DND-41 (cell line): ENCODE measurements at regions not wholly inside any gene's neighbourhood (a gene's known extent, or its start where the extent isn't known, plus 50 kb on each side); places are given as distances from the start of the nearest gene placed in this dataset.
"Not testable (repeated sequence)": the region's sequence is repeated elsewhere in the genome, so short reads cannot be mapped to it uniquely, and the experiment has no call there.

Experiments
- ATAC-seq: fragments of 200-7000 bp; cut with Tn5 transposase; 3 replicates; pipeline ENCODE4 v1.9.1; 2021; ENCODE audit warnings: low read depth; ENCODE audit not compliant: insufficient read depth
- DNase-seq: peaks from one replicate; pipeline ENCODE4 v3.0.0-alpha.2; 2020
- H2AFZ ChIP-seq: 2 replicates; pipeline ENCODE4 v1.6.0; 2012; ENCODE audit warnings: low read depth, low read length
- H3K27ac ChIP-seq: 2 replicates; pipeline ENCODE4 v1.5.1; 2012; ENCODE audit warnings: low read length, inconsistent platforms
- H3K27me3 ChIP-seq: fragments of 200-600 bp; sonication (generic); 2 replicates; pipeline ENCODE4 v1.6.0; 2012; ENCODE audit warnings: low read length, mild to moderate bottlenecking, inconsistent platforms; ENCODE audit not compliant: insufficient read depth, poor library complexity
- H3K36me3 ChIP-seq: 2 replicates; pipeline ENCODE4 v1.5.1; 2012; ENCODE audit warnings: low read length, inconsistent platforms; ENCODE audit not compliant: insufficient read depth
- H3K4me1 ChIP-seq: 2 replicates; pipeline ENCODE4 v1.5.1; 2012; ENCODE audit warnings: mild to moderate bottlenecking, low read length; ENCODE audit not compliant: insufficient read depth
- H3K4me2 ChIP-seq: 2 replicates; pipeline ENCODE4 v1.6.0; 2012; ENCODE audit warnings: mild to moderate bottlenecking, moderate library complexity, low read length, inconsistent platforms; ENCODE audit not compliant: insufficient read depth
- H3K4me3 ChIP-seq, 2 experiments: fragments of 200-600 bp in 1 of 2; shearing (Covaris generic) in 1 of 2; 2 replicates each; pipeline ENCODE4 v1.5.1; 2012 to 2016; ENCODE audit warnings: inconsistent platforms in 2 of 2, low read length in 2 of 2, mild to moderate bottlenecking in 2 of 2, low read depth in 1 of 2, moderate library complexity in 1 of 2
- H3K79me2 ChIP-seq: 2 replicates; pipeline ENCODE4 v1.6.0; 2012; ENCODE audit warnings: low read length, inconsistent platforms; ENCODE audit not compliant: insufficient read depth
- H3K9ac ChIP-seq: 2 replicates; pipeline ENCODE4 v1.6.0; 2012; ENCODE audit warnings: low read depth, mild to moderate bottlenecking, inconsistent platforms, low read length, moderate library complexity
- H3K9me3 ChIP-seq: 2 replicates; pipeline ENCODE4 v1.5.1; 2012; ENCODE audit warnings: low read length, moderate library complexity, mild to moderate bottlenecking, inconsistent platforms; ENCODE audit not compliant: insufficient read depth, severe bottlenecking
- H4K20me1 ChIP-seq: 2 replicates; pipeline ENCODE4 v1.6.0; 2012; ENCODE audit warnings: low read length; ENCODE audit not compliant: insufficient read depth
- EZH2 ChIP-seq: IDR thresholded peaks from 3 replicates; pipeline ENCODE4 v1.6.1; 2012; ENCODE audit warnings: borderline replicate concordance, low read depth, mild to moderate bottlenecking, moderate library complexity, low read length, inconsistent platforms; ENCODE audit not compliant: severe bottlenecking
- TF ChIP-seq, protein P1 (sequence below): IDR thresholded peaks from 2 replicates; pipeline ENCODE4 v1.5.1; 2012; ENCODE audit warnings: borderline replicate concordance, low read length, moderate library complexity, mild to moderate bottlenecking; ENCODE audit not compliant: poor library complexity, severe bottlenecking; ENCODE audit errors: extremely low read depth

- Histone ChIP-seq H3K36me3 (no peaks in the 10 kb centered on the region), H4K20me1 (no peaks in the 10 kb centered on the region), H3K27ac (no peak overlapping the region), H3K4me1 (no peaks in the 10 kb centered on the region), H3K4me2 (no peak overlapping the region), H3K79me2 (no peaks in the 10 kb centered on the region), H2AFZ (no peak overlapping the region), H3K4me3 (no peak overlapping the region), H3K9me3 (peaks cover 2% of the 10 kb centered on the region), H3K9ac (no peak overlapping the region), H3K27me3 (no peaks in the 10 kb centered on the region)
- DNase-seq (no peak), ATAC-seq (no peak)
- no peak for TF ChIP-seq EZH2
- TF ChIP-seq, protein P1, sequence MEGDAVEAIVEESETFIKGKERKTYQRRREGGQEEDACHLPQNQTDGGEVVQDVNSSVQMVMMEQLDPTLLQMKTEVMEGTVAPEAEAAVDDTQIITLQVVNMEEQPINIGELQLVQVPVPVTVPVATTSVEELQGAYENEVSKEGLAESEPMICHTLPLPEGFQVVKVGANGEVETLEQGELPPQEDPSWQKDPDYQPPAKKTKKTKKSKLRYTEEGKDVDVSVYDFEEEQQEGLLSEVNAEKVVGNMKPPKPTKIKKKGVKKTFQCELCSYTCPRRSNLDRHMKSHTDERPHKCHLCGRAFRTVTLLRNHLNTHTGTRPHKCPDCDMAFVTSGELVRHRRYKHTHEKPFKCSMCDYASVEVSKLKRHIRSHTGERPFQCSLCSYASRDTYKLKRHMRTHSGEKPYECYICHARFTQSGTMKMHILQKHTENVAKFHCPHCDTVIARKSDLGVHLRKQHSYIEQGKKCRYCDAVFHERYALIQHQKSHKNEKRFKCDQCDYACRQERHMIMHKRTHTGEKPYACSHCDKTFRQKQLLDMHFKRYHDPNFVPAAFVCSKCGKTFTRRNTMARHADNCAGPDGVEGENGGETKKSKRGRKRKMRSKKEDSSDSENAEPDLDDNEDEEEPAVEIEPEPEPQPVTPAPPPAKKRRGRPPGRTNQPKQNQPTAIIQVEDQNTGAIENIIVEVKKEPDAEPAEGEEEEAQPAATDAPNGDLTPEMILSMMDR, result no peak
These were observed 178.8 kb downstream of the SLC38A4 start for GRCh38 chr12:46647034-46647433.

GRCh38 chr12:46641649-46642048, 184.1 kb downstream of the SLC38A4 start:
- H3K36me3 ChIP-seq, H3K4me3 ChIP-seq, H2AFZ ChIP-seq, ATAC-seq, H3K4me1 ChIP-seq, H3K27ac ChIP-seq, H4K20me1 ChIP-seq, DNase-seq, H3K9ac ChIP-seq, H3K4me2 ChIP-seq, H3K79me2 ChIP-seq, H3K27me3 ChIP-seq: not testable (repeated sequence)
- peaks cover 30% of the 10 kb centered on the region for H3K9me3 ChIP-seq

GRCh38 chr12:46635818-46636217, 190.0 kb downstream of the SLC38A4 start:
- Histone ChIP-seq H2AFZ (no peak overlapping the region), H3K9me3 (peaks cover 42% of the 10 kb centered on the region), H3K27me3 (no peaks in the 10 kb centered on the region), H3K36me3 (peaks cover 5% of the 10 kb centered on the region; the same call in 1 of the 2 replicates), H3K79me2 (no peaks in the 10 kb centered on the region), H3K4me3 (no peak overlapping the region), H3K27ac (no peak overlapping the region), H4K20me1 (no peaks in the 10 kb centered on the region), H3K9ac (no peak overlapping the region), H3K4me2 (no peak overlapping the region), H3K4me1 (no peaks in the 10 kb centered on the region)
- ATAC-seq (no peak), DNase-seq (no peak)
- TF ChIP-seq, protein P1, result no peak
- TF ChIP-seq EZH2, result no peak

- DNase-seq (no peak), ATAC-seq (no peak)
- Histone ChIP-seq H3K4me3 (no peak overlapping the region), H3K36me3 (no peaks in the 10 kb centered on the region), H3K9me3 (no peaks in the 10 kb centered on the region), H3K4me1 (no peaks in the 10 kb centered on the region), H3K79me2 (no peaks in the 10 kb centered on the region), H3K27ac (no peak overlapping the region), H2AFZ (no peak overlapping the region), H4K20me1 (no peaks in the 10 kb centered on the region), H3K9ac (no peak overlapping the region), H3K27me3 (no peaks in the 10 kb centered on the region), H3K4me2 (no peak overlapping the region)
- TF ChIP-seq, protein P1, result no peak
- TF ChIP-seq EZH2, result no peak
These were observed 196.2 kb downstream of the SLC38A4 start for GRCh38 chr12:46629331-46630229.
